H1 (cell line): ENCODE measurements at regions not wholly inside any gene's neighbourhood (a gene's known extent, or its start where the extent isn't known, plus 50 kb on each side); places are given as distances from the start of the nearest gene placed in this dataset.

ENCODE experiments used
- CTCF ChIA-PET: fragments of 300-600 bp; sonication (Branson Sonifier 250); formaldehyde crosslinking; loops from one replicate; lab custom pipeline; 2021; ENCODE audit not compliant: partially characterized antibody; lab: Charles Lee
- POLR2A ChIA-PET: fragments of 300-600 bp; sonication (Branson Sonifier 250); formaldehyde crosslinking; loops from one replicate; lab custom pipeline; 2021; ENCODE audit warnings: inconsistent platforms; ENCODE audit not compliant: partially characterized antibody; lab: Charles Lee
- DNase-seq, 2 experiments: peaks; one replicate each; pipeline versions ENCODE4 v3.0.0 to v3.0.0-alpha.2; 2010 to 2022; ENCODE audit warnings: low spot score in 2 of 2, low read depth in 1 of 2, mixed read lengths in 1 of 2
- FAIRE-seq: peaks from 2 replicates; lab custom pipeline; 2011; peaks lifted over from hg19 to GRCh38; lab: Jason Lieb, UNC
- H2AFZ ChIP-seq: 2 replicates; pipeline ENCODE4 v1.8.1; 2012; ENCODE audit warnings: low read length, inconsistent platforms
- H2AK5ac ChIP-seq: 2 replicates; pipeline ENCODE4 v1.6.1; 2013; ENCODE audit warnings: low read depth, low read length
- H2BK120ac ChIP-seq: replicated peaks from 2 replicates; pipeline ENCODE3; 2013; ENCODE audit warnings: low read depth, low read length, inconsistent platforms
- H2BK12ac ChIP-seq: 2 replicates; pipeline ENCODE4 v1.6.1; 2013; ENCODE audit warnings: low read depth, low read length
- H2BK15ac ChIP-seq: 2 replicates; pipeline ENCODE4 v1.6.1; 2013; ENCODE audit warnings: low read length
- H2BK20ac ChIP-seq: 2 replicates; pipeline ENCODE4 v1.6.1; 2013; ENCODE audit warnings: low read length
- H2BK5ac ChIP-seq: 2 replicates; pipeline ENCODE4 v1.6.1; 2013; ENCODE audit warnings: low read depth, low read length
- H3K14ac ChIP-seq: 2 replicates; pipeline ENCODE4 v1.6.1; 2013; ENCODE audit warnings: inconsistent platforms; ENCODE audit not compliant: insufficient read length
- H3K18ac ChIP-seq: 2 replicates; pipeline ENCODE4 v1.6.1; 2013; ENCODE audit warnings: low read length; ENCODE audit errors: extremely low read depth
- H3K23ac ChIP-seq: 2 replicates; pipeline ENCODE4 v1.6.1; 2013; ENCODE audit warnings: inconsistent platforms; ENCODE audit not compliant: insufficient read length
- H3K23me2 ChIP-seq: 2 replicates; pipeline ENCODE4 v1.6.1; 2013; ENCODE audit warnings: low read depth, low read length
- H3K27ac ChIP-seq: 2 replicates; pipeline ENCODE4 v1.6.1; 2011; ENCODE audit warnings: low read depth, low read length, inconsistent platforms
- H3K27me3 ChIP-seq, 4 experiments: replicated peaks in 1 of 4; 1 replicate in 1 of 4; 2 replicates in 3 of 4; pipeline versions ENCODE4 v1.6.1 to v1.8.1; 2011 to 2013; ENCODE audit warnings: low read length in 3 of 4, mild to moderate bottlenecking in 3 of 4, inconsistent platforms in 2 of 4, mixed read lengths in 2 of 4, moderate library complexity in 1 of 4; ENCODE audit not compliant: control insufficient read depth in 3 of 4, insufficient read depth in 3 of 4; ENCODE audit errors: extremely low read depth in 1 of 4
- H3K36me3 ChIP-seq, 4 experiments: 2 replicates each; pipeline versions ENCODE4 v1.6.1 to v1.8.1; 2011 to 2013; ENCODE audit warnings: mild to moderate bottlenecking in 4 of 4, low read length in 3 of 4, moderate library complexity in 2 of 4, control low read depth in 1 of 4, inconsistent platforms in 1 of 4; ENCODE audit not compliant: insufficient read depth in 4 of 4, control insufficient read depth in 2 of 4
- H3K4ac ChIP-seq: replicated peaks from 2 replicates; pipeline ENCODE3; 2013; ENCODE audit warnings: low read length, low read depth, mixed read lengths, inconsistent platforms; ENCODE audit not compliant: insufficient read length
- H3K4me1 ChIP-seq, 4 experiments: replicated peaks in 1 of 4; 1 replicate in 1 of 4; 2 replicates in 3 of 4; pipeline versions ENCODE4 v1.6.1 to v1.8.1; 2011 to 2013; ENCODE audit warnings: low read length in 3 of 4, inconsistent platforms in 2 of 4, mixed read lengths in 1 of 4; ENCODE audit not compliant: insufficient read depth in 4 of 4, control insufficient read depth in 3 of 4
- H3K4me2 ChIP-seq, 2 experiments: 2 replicates each; pipeline versions ENCODE4 v1.6.1 to v1.8.1; 2011 to 2013; ENCODE audit warnings: low read depth in 2 of 2, low read length in 2 of 2, control low read depth in 1 of 2, inconsistent platforms in 1 of 2, mild to moderate bottlenecking in 1 of 2; ENCODE audit not compliant: insufficient read depth in 1 of 2
- H3K4me3 ChIP-seq, 4 experiments: fragments of 200-600, 300-600 bp in 1 of 4; sonication (generic), shearing (Covaris generic), sonication (Bioruptor Twin) in 1 of 4; 2 replicates each; pipeline versions ENCODE4 v1.5.1 to v1.8.1; 2011 to 2016; ENCODE audit warnings: low read length in 4 of 4, low read depth in 3 of 4, control low read depth in 2 of 4, inconsistent platforms in 2 of 4, mild to moderate bottlenecking in 2 of 4, mixed read lengths in 1 of 4, moderate library complexity in 1 of 4; ENCODE audit not compliant: insufficient read depth in 2 of 4; ENCODE audit errors: extremely low read depth in 1 of 4
- H3K56ac ChIP-seq: replicated peaks from 2 replicates; pipeline ENCODE3; 2013; ENCODE audit warnings: low read depth, mild to moderate bottlenecking, mixed read lengths, low read length, inconsistent platforms; ENCODE audit not compliant: insufficient read length
- H3K79me1 ChIP-seq: 2 replicates; pipeline ENCODE4 v1.6.1; 2013; ENCODE audit warnings: low read depth, low read length, control low read depth
- H3K79me2 ChIP-seq, 2 experiments: 2 replicates each; pipeline versions ENCODE4 v1.6.1 to v1.8.1; 2012 to 2013; ENCODE audit warnings: low read length in 2 of 2, mild to moderate bottlenecking in 2 of 2, inconsistent platforms in 1 of 2; ENCODE audit not compliant: insufficient read depth in 2 of 2, control insufficient read depth in 1 of 2
- H3K9ac ChIP-seq, 4 experiments: replicated peaks in 1 of 4; 1 replicate in 1 of 4; 2 replicates in 3 of 4; pipeline versions ENCODE4 v1.6.1 to v1.8.1; 2011 to 2013; ENCODE audit warnings: low read depth in 3 of 4, low read length in 3 of 4, control low read depth in 2 of 4, mild to moderate bottlenecking in 2 of 4, moderate library complexity in 2 of 4, inconsistent platforms in 1 of 4; ENCODE audit errors: extremely low read depth in 1 of 4
- H3K9me3 ChIP-seq, 2 experiments: 2 replicates each; pipeline versions ENCODE4 v1.6.1 to v1.8.1; 2012 to 2013; ENCODE audit warnings: mild to moderate bottlenecking in 2 of 2, moderate library complexity in 2 of 2, control low read depth in 1 of 2, inconsistent platforms in 1 of 2, low read depth in 1 of 2, low read length in 1 of 2, mixed read lengths in 1 of 2; ENCODE audit not compliant: insufficient read depth in 2 of 2
- H4K20me1 ChIP-seq, 2 experiments: replicated peaks in 1 of 2; 2 replicates each; pipeline versions ENCODE3 to v1.8.1; 2011 to 2013; ENCODE audit warnings: inconsistent platforms in 2 of 2, low read length in 2 of 2, mild to moderate bottlenecking in 1 of 2; ENCODE audit not compliant: insufficient read depth in 2 of 2, control insufficient read depth in 1 of 2
- H4K5ac ChIP-seq: 2 replicates; pipeline ENCODE4 v1.6.1; 2013; ENCODE audit warnings: low read length, low read depth, mixed read lengths, inconsistent platforms; ENCODE audit not compliant: insufficient read length
- H4K8ac ChIP-seq: 2 replicates; pipeline ENCODE4 v1.8.0; 2013; ENCODE audit warnings: mild to moderate bottlenecking, moderate library complexity, low read length, inconsistent platforms; ENCODE audit not compliant: insufficient read depth; ENCODE audit errors: extremely low read depth
- H4K91ac ChIP-seq: replicated peaks from 2 replicates; pipeline ENCODE3; 2013; ENCODE audit warnings: low read length, mixed read lengths, inconsistent platforms; ENCODE audit not compliant: insufficient read length
- GTF2F1 ChIP-seq: IDR thresholded peaks from 2 replicates; pipeline ENCODE4 v1.6.1; 2012; ENCODE audit warnings: low read depth, low read length, improper control_type of control experiment, borderline replicate concordance
- NANOG ChIP-seq: IDR thresholded peaks from 2 replicates; pipeline ENCODE4 v1.6.1; 2011; ENCODE audit warnings: low read length, low read depth, mild to moderate bottlenecking, inconsistent platforms; ENCODE audit not compliant: insufficient read depth, poor library complexity, severe bottlenecking
- RFX5 ChIP-seq: IDR thresholded peaks from 2 replicates; pipeline ENCODE4 v1.6.1; 2011; ENCODE audit warnings: low read depth, low read length, improper control_type of control experiment, borderline replicate concordance
- SIN3A ChIP-seq, 2 experiments: IDR thresholded peaks in 1 of 2; conservative IDR thresholded peaks in 1 of 2; 2 replicates each; pipeline ENCODE4 v1.6.1; 2011 to 2012; ENCODE audit warnings: low read length in 2 of 2, improper control_type of control experiment in 1 of 2, low read depth in 1 of 2, mild to moderate bottlenecking in 1 of 2
- TAF1 ChIP-seq: IDR thresholded peaks from 2 replicates; pipeline ENCODE4 v1.6.1; 2011; ENCODE audit warnings: mild to moderate bottlenecking, low read depth, low read length
- TCF12 ChIP-seq: IDR thresholded peaks from 2 replicates; pipeline ENCODE4 v1.6.1; 2011; ENCODE audit warnings: low read depth, mild to moderate bottlenecking, low read length
- TF ChIP-seq, protein P1 (sequence below): IDR thresholded peaks from 2 replicates; pipeline ENCODE4 v1.6.1; 2011; ENCODE audit warnings: low read length, improper control_type of control experiment

DNA sequence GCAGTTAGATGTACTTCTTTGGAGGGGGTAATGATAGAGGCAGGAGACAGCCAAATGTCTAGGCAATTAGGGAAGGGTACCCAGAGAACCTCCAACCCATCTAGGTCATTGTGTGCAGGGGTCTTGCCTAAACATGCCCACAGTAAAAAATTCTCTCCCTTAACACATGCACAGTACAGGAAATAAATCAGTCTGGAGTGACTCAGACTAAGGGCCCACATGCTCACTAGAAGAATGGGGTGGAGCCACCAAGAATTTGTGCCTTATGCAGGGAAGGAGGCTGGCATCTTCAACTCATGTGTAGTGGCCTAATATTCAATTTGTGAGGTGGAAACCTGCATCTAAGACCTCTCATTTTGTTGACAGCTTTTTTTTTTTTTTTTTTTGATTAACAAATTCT, 945.3 kb upstream of the GRIA3 start:
- no peak overlapping the region for H3K4ac ChIP-seq
- H3K9me3 ChIP-seq: no peaks in the 10 kb centered on the region
- H2AK5ac ChIP-seq: no peak overlapping the region
- H4K8ac ChIP-seq: no peak overlapping the region
- no peak overlapping the region for H3K56ac ChIP-seq
- POLR2A ChIA-PET: interaction anchor here (2.8 kb wide), 1 partner anchor 10 kb away, joined by 35 read pairs; no protein-coding TSS in a partner anchor
- H4K5ac ChIP-seq: no peak overlapping the region
- H3K4me2 ChIP-seq: no peak overlapping the region
- H3K79me2 ChIP-seq: peaks cover 0 to 18% of the 10 kb centered on the region in 2 experiments; a peak in 2 of 4 replicates
- no peak overlapping the region for H3K4me3 ChIP-seq
- no peaks in the 10 kb centered on the region for H3K79me1 ChIP-seq
- H2AFZ ChIP-seq: no peak overlapping the region
- DNase-seq (no peak), FAIRE-seq (no peak)
- no peak overlapping the region for H2BK12ac ChIP-seq
- H3K9ac ChIP-seq: no peak overlapping the region
- CTCF ChIA-PET: no interaction called here
- no peak overlapping the region for H3K14ac ChIP-seq
- no peak overlapping the region for H4K91ac ChIP-seq
- H3K4me1 ChIP-seq: no peaks in the 10 kb centered on the region; a peak in 1 of 7 replicates
- no peak overlapping the region for H3K27ac ChIP-seq
- no peak overlapping the region for H2BK15ac ChIP-seq
- no peak overlapping the region for H3K18ac ChIP-seq
- H2BK5ac ChIP-seq: peak overlapping the region; percentile 24; the same call in 1 of the 2 replicates
- H3K23ac ChIP-seq: no peak overlapping the region
- H4K20me1 ChIP-seq: peaks cover 3 to 4% of the 10 kb centered on the region in 2 experiments
- H2BK20ac ChIP-seq: no peak overlapping the region
- H3K27me3 ChIP-seq: no peaks in the 10 kb centered on the region
- peaks cover 0 to 81% (median 28%) of the 10 kb centered on the region in 4 experiments for H3K36me3 ChIP-seq
- no peak overlapping the region for H2BK120ac ChIP-seq
- H3K23me2 ChIP-seq: no peaks in the 10 kb centered on the region
- no peak for TF ChIP-seq TAF1
- TF ChIP-seq, protein P1, sequence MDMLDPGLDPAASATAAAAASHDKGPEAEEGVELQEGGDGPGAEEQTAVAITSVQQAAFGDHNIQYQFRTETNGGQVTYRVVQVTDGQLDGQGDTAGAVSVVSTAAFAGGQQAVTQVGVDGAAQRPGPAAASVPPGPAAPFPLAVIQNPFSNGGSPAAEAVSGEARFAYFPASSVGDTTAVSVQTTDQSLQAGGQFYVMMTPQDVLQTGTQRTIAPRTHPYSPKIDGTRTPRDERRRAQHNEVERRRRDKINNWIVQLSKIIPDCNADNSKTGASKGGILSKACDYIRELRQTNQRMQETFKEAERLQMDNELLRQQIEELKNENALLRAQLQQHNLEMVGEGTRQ: no peak
- TF ChIP-seq GTF2F1: no peak
- no peak for TF ChIP-seq NANOG
- TF ChIP-seq RFX5: no peak
- TF ChIP-seq SIN3A (conservative IDR thresholded peaks at IDR 0.05 in 1 of 2, IDR thresholded peaks at IDR 0.05 in 1 of 2; ENCODE audit: low read depth in 1 of 2, low read length in 2 of 2): no peak
- TF ChIP-seq TCF12: no peak
